NCI-H1105 treated with DMSO at 0.1 percent for 48 hours (cell line): ENCODE measurements at regions not wholly inside any gene's neighbourhood (a gene's known extent, or its start where the extent isn't known, plus 50 kb on each side); places are given as distances from the start of the nearest gene placed in this dataset.
"Not testable (repeated sequence)": the region's sequence is repeated elsewhere in the genome, so short reads cannot be mapped to it uniquely, and the experiment has no call there.

Experiments
- DNase-seq: peaks from one replicate; lab custom pipeline; 2025; lab: John Stamatoyannopoulos, UW

DNA sequence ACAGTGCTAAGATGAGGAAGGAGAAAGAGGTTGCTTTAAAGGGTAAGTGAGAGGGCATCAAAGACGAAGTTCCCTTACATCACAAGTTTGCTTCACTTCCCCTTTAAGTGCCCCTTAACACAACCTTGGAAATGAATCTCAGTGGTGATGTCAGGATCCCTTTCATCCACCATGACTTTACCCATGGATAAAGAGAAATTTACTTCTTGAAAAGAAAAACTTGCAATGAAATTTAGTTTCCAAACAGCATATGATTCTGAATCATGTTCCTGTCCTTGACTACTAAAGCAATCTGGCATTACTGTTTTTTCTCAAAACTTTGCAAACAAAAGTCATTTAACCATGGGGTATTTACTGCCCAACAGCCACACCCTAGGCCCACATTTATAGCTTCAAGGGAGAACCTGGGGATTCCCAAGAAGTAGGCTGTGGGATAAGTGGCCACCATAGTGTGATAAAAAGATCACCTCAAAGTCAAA is 135.9 kb downstream of the ITGB8 start:
- DNase-seq = no peak

DNA sequence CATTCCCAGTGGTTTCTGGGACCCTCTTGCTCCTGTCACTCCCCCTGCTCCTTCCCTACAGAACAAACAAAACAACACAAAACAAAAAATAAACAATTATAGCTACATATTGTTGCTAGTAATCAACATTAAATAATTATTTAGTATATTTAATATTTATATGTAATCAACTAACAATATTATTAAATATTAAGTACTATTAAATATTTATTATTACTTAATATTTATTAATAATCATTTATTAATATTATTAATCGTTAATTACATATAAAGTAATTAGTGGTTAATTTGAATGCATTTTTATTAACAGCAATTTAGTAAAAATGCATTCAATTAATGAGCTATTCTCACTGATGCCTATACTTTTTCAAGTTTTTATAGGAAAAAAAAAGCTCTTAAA is 139.4 kb downstream of the ITGB8 start:
- DNase-seq = no peak

DNA sequence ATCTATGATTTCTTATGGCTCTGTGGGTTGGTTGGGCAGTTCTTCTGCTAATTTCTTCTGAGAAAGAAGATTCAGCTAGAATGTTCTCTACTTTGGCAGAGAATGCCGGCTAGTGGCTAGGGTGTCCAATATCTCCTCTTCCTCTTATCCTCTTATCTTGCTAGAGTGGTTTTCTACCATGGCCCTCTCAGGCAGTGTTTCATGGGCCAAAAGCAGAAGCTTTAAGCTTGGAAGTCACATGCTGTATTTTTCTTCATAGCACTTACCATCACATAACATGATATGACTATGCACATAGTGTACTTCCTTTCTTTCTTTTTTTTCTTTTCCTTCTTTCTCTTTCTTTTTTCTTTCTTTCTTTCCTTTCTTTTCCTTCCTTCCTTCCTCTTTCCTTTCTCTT is 140.0 kb downstream of the ITGB8 start:
- no peak for DNase-seq

DNA sequence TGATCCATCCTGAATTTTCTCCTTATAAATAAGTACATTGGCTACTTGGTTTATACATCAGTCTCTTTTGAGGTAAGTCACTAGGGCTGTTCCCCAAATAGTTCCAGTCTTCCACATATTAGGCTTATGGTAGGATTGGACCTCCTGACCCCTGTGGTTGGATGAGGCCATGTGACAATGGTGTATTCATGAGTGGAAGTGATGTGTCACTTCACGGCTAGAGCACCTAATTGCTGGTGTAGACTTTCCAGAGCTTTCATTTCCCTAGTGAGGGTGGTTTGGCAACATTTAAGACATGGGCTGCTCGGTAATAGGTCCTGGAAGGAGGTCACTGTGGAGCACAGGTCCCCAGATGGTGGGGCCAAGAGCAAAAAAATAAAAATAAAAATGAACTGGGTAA is 141.2 kb upstream of the ABCB5 start:
- no peak for DNase-seq

DNA sequence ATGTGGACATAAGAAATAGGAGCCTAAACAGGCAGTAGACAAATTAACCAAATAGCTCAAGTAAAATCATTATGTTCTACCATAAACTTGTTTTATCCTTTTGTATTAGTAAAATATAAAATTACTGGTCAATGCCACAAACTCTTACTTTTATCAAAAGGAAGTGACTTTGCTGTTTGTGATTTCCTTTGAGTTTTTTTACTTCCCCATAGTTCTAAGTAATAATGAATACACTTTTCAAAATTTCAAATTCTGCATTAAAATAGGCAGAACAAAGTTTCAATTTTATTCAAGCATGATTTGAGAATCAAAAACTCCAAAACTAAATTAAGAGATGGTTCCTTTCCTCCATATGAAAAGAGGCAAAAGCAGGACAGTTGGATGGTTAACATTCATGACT is 139.7 kb upstream of the ABCB5 start:
- DNase-seq = no peak

DNA sequence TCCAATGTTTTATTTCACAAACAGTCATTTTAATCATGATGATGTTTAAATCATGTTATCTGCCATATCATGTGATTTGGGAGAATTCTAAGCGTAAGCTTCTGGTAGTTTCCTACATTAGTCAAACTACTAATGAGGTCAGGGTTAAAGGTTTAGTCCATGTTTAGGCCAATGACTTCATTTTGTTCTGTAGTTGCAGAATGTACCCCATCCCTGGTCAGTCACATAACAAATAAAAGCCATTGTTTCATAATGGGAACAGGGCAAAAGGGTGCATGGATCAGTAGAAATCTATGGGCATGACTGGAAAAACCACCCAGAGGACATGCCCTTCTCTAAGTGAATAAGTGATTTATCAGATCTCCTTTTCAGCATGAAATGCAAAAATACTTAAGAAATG is 138.4 kb upstream of the ABCB5 start:
- DNase-seq = no peak

DNA sequence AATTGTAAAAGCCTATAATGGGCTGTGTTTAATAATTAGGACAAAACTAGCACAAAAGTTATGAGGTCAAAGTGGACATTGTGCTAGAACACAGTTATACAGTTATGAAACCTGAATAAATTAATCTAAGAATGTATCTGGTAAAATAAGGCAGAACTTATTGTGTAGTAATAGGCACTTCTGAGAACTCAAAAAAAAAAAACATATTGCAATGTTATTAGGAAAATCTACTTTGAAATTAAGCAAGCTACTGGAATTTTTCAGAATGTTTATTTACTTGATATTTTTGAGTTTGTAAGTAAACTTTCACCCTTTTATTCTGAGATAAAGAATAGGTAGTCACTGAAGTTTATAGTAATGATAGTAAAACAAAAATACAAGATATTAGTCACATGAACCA is 135.8 kb upstream of the ABCB5 start:
- DNase-seq = no peak

DNA sequence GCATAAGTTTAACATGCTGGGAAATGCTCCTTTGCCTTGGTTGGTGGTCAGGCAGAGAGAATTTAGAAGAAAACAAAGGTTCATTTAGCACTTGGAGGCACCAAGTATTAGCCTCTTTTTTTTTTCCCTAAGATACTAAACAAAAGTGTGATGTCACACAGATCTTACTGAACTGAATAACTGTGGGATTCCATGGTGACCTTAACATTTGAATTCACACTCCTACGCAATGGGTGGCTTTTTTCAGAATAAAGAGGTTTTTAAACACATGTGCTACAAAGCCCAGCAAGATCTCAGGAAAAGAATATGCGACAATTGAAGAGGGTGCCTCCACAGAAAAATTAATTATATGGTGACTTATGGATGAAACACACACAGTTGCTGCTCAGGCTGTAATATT is 133.4 kb upstream of the ABCB5 start:
- no peak for DNase-seq

DNA sequence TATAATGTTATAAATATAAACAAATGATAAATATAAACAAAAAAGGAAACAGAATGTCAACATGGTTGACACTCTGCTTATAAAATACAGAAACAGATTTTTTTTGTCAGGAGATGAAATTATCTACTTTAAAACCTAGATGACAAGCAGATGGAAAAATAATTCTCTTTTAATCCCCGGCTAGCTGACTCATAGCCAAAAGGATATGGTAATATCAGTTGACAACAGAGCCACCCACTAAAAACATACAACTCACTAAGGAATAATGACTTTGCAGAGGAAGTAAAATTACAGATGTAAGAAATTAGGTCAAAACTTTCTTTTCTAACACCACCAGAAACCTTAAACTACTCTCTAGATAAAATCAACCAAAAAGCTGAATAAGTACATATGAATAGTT is 131.1 kb upstream of the ABCB5 start:
- no peak for DNase-seq

DNA sequence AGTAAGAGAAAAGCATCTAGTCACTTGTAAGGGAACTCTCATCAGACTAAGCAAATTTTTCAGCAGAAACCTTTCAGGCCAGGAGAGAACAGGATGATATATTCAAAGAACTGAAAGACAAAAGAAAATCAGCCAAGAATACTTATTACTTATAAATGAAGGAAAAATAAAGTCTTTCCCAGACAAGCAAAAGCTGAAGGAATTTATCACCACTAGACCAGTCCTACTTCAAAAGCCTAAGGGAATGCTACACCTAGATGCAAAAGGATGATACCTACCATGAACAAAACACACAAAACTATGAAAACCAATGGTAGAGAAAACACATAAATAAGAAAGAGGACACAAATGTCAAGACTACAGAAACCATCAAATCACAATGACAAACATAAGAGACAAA is 126.6 kb upstream of the ABCB5 start:
- no peak for DNase-seq

DNA sequence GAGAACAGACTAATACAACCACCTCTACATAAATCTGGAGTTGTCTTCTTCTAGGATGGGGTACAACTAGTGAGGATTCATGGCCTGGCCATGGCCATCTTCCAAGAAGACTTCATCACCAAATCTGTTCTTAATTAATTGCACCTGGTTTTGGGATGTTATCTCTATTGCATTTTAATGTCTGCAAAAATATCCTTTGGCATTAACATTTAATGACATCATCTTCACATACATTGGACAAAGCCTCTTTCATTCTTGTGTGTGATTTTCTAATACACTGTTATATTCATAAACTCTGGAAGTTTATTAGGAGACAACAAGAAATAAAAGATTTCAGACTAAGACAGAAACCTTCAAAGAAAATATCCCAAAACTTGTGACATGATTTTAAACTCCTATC is 124.2 kb upstream of the ABCB5 start:
- no peak for DNase-seq

DNA sequence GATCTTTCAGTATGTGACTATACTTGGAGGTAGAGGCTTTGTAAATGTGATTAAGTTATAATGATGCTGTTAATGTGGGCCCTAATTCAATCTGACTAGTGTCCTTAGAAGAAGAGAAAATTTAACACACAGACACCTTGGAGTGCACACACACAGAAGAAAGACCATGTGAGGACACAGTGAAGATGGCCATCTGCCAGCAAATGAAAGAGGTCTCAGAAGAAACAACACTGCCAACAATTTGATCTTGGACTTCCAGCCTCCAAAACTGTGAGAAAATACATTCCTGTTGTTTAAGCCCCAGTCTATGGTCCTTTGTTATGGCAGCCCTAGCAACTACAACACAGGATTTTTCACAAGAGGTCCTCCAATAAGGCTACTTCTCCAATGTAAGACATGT is 120.9 kb upstream of the ABCB5 start:
- no peak for DNase-seq

DNA sequence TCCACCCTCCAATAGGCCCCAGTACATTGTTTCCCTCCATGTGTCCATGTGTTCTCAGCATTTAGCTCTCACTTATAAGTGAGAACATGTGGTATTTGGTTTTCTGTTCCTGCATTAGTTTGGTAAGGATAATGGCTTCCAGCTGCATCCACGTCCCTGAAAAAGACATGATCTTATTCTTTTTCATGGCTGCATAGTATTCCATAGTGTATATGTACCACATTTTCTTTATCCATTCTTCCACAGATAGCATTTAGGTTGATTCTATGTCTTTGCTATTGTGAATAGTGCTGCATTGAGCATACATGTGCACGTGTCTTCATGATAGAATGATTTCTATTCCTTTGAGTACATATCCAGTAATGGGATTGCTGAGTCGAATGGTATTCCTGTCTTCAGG is 114.0 kb upstream of the ABCB5 start:
- DNase-seq = not testable (repeated sequence)

DNA sequence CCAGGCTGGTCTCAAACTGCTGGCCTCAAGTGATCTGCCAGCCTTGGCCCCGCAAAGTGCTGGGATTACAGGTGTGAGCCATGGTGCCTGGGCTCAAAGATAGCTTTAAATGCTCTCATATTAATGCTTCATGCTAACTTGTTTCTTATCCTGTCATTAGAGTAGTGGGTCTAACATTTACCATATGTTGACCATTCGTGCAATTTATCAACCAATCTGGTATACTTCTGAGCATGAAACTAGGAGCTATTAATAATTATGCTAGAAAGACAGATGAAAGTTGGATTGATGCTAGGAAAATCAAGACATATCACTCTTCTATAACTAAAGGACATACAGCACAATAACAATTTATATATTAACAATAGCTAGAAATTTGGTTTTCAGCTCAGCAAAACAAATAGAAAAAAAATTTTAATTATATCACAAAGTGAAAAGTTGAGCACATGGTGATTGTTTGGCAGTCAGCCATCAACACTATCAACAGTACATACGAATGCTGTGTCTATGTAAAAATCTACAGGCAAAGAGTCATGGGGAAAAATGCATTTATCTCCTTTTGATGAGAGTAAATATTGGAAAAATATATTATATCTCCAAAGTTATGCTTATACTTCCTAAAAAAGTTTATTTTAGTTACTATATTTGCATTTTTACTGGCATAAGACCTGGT is 112.1 kb upstream of the ABCB5 start:
- DNase-seq = peak; percentile 52

DNA sequence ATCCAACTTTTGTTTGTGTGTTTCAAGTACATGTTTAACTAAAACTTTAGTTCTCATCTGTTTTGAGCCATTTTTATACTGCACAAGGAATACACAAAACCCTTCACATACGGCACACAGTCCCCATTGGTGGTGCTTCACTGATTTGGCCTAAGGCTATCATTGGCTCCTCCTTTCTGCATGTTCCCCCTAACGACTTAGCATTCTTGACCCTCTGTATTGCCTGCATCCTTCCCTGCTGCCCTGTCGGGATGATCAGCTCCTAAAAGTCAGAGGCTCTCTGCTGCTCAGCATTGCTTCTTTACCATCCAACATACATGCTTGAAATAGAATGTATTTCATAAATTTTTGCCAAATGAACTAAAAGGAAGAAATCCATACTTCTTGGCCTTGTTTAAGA is 111.4 kb upstream of the ABCB5 start:
- no peak for DNase-seq

DNA sequence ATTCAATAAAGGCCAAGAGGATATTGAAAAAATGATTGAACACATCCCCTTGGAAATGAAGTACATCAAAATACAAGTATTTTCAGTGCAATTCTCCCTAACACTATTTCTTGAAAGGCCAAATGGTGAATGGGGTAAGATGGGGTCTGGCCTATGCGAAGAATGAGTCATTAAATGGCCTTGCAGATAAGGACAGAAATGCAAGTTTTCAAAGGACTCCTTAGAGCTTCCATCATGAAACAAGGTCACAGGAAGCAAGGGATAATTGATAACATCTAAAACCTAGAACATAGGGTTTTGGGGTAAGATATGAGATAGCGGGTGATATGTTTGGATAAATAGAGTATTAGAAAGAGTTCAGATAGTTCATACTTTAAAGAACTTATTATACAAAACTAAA is 109.3 kb upstream of the ABCB5 start:
- DNase-seq = no peak

DNA sequence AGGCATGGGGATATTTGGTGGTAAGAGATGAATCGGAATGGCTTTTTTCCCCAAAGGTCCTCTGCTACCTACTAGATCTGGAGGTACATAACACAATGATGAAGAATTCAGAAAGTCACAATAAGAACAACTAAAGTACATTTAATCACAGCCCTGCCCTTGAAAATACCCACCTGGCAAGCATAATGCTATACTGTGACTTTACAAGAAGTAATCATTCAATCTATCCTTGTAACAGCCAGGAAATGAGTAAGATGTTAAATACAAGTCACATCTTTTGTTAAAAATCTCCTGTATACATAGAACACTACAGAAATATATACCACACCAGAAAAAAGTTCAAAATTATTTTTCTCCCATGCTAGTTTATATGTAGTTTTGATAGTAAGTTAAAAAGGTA is 108.3 kb upstream of the ABCB5 start:
- no peak for DNase-seq

DNA sequence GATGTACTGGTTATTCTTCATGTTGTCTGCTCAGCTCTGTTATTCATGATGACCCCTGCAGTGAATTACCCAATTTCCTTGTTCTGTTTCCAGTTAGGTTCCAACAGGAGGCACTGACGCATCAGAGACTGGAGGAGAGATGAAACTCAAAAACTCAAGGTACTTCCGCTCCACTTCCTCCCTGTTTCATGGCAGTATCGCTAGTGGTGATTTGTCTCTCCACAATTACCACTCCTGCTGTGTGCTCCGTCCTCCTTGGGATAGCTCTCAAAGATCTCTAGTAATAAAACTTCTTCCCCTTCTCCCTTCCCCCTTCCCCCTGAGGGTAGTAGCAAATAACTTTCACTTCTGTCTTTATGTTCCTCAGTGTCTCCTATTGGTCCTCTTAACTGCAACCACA is 107.4 kb upstream of the ABCB5 start:
- DNase-seq = no peak

DNA sequence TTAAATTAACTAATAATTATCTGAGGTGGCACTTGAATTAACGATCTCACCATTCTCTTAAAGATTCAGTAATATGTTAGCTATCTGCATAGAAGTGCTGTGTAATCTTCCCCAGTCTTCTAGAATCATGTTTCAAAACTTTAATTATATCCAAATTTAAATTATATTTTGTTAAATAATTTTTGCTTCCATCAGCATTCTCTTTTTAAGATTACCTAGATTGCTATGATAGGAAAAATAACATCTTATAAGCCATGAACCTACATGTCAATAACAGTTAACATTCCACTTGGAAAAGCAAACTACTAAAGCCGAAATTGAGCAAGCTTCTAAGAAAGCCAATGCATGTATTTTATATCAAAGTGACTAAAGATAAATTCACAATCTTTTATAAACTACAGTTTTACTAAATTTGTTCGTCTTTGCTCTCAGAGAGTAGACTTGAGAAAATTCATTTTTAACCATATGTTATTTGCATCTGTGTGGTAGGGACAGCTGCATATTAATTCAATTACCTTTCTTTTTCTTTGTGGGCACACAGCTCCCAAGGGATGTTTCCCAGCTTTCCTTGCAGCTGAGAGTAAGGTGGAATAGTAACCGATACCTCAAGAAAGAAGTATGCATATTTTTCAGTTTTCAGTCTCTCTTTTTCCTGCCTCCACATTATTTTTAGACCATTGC is 105.4 kb upstream of the ABCB5 start:
- no peak for DNase-seq

DNA sequence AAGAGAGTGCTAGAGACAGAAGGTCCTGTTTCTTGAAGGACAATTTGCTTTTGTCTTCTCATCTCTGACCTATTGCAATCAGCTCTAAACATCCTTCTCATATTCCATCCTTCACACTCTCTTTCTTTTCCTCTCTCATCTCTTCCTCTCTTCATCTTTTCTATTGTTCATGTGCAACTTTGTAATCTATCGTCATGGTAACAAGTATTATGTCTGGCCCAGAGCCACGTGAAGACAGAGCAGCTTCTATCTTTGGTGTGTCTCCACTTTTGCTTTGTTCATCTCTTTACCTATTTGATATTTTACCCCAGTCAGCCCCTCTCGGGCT is 104.9 kb upstream of the ABCB5 start:
- no peak for DNase-seq

DNA sequence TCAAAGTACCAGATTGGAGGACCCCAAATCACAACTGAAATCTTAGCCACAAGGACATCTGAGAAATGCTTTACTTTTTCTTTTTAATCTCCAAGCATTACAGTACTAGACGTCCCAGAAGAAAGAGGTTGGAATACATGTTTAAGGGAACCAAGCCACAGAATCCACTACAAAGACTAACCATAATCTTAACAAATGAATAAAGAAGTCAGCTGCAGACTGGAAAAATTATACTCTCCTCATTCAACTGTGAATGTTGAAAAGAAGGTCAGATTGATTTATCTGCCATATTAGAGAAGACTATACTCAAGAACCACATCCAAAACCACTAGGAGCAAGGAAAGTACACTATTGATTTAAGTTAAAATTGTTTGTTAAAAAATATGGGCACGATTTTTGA is 102.1 kb upstream of the ABCB5 start:
- DNase-seq = no peak

DNA sequence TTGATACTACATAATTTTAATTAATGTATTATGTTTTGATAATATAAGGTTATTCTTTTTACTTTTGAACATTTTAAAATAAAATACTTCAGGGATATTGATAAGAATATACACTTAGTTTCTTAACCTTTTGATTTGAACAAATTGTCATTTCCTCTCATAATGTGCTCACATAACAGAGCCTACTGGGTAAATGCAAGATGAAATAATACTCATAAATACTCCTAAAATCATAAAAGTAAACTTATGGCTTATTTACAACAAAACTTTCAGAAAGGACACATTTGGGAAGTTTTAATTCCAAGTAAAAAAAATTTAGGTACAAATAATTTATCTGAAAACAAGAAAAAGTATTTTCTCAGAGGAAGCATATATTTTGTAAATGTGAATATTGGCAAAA is 101.6 kb upstream of the ABCB5 start:
- DNase-seq = no peak

DNA sequence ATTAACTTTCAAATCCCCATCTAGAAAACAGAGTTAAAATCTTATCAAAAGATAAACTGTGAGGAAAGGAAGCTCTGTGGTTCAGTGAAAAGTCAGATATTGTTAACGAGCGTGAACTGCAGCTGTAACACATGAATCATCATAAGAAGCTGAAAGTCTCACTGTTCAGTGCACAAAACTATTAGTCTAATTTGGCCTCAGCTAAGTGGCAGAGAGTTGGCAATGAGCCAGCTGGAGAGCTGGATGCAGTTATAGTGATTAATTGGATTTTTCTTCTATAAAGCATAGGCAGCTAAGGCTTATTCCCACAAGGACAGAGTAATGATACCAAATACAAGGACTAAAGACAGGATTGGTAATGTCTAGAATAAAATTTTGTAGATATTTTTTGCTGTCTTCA is 101.1 kb upstream of the ABCB5 start:
- DNase-seq = peak; percentile 98

DNA sequence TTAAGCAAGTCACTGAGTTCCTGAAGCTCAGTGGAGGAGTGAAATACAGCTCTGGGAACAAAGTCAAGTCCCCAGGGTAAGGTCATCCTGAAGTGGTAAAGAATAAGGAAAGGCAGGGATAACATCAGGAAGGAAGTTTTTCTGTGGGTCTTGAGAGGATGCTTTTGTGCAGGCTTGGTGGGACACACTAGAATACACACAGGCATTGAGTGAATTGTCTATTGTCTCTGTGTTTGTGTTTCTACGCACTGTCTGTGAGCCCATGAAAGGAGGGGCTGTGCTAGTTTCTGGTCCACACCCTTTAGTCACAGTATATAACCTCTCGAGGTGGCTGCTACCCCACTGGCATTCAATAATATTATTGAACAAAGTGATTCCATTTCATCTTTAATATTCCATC is 95.8 kb upstream of the ABCB5 start:
- no peak for DNase-seq
